K562 (cell line): ENCODE measurements at regions not wholly inside any gene's neighbourhood (a gene's known extent, or its start where the extent isn't known, plus 50 kb on each side); places are given as distances from the start of the nearest gene placed in this dataset.
A peak's percentile ranks its signal among the peaks of the same experiment; 100 is the strongest.

Experiments used
- ATAC-seq: fragments of 200-7000 bp; cut with Tn5 transposase; 3 replicates; pipeline ENCODE4 v1.9.1; 2020; ENCODE audit warnings: moderate library complexity
- BruUV-seq: library from RNA; stranded (reverse); fragments of 400-500 nt; replicated peaks from 2 replicates; lab custom pipeline; 2021; lab: Mats Ljungman, UMichigan
- CTCF ChIA-PET: fragments of 300-600 bp; formaldehyde crosslinking; extraction: SDS; loops from one replicate; lab custom pipeline; 2021; ENCODE audit warnings: low intra/inter-chr PET ratio; lab: Yijun Ruan, JAX
- POLR2A ChIA-PET: fragments of 300-600, 350-650 bp; sonication (Branson Sonifier 250); formaldehyde crosslinking; extraction: SDS; loops from one replicate; lab custom pipeline; 2021; ENCODE audit warnings: antibody characterized with exemption, inconsistent platforms; lab: Yijun Ruan, JAX
- DNase-seq, 4 experiments: peaks; one replicate each; pipeline versions ENCODE4 v3.0.0 to v3.0.0-alpha.2; 2011 to 2018; ENCODE audit warnings: low spot score in 3 of 4, mixed read lengths in 3 of 4; ENCODE audit errors: extremely low read depth in 1 of 4
- FAIRE-seq: peaks from 2 replicates; lab custom pipeline; 2011; peaks lifted over from hg19 to GRCh38; lab: Jason Lieb, UNC
- H2AFZ ChIP-seq: 2 replicates; pipeline ENCODE4 v1.6.0; 2011; ENCODE audit warnings: low read depth, low read length, control low read depth, inconsistent platforms
- H3K27ac ChIP-seq: fragments of 200-600 bp; 3 replicates; pipeline ENCODE4 v1.8.0; 2011; ENCODE audit warnings: low read depth, mild to moderate bottlenecking, control low read depth, inconsistent platforms, low read length, moderate library complexity, mixed read lengths; ENCODE audit errors: extremely low read depth
- H3K27me3 ChIP-seq, 2 experiments: fragments of 300-600 bp in 1 of 2; 2 replicates in 1 of 2; 3 replicates in 1 of 2; pipeline versions ENCODE4 v1.6.0 to v1.8.0; 2011; ENCODE audit warnings: inconsistent platforms in 2 of 2, low read length in 2 of 2, mild to moderate bottlenecking in 1 of 2, mixed read lengths in 1 of 2, moderate library complexity in 1 of 2; ENCODE audit not compliant: control insufficient read depth in 2 of 2, insufficient read depth in 2 of 2
- H3K36me3 ChIP-seq: fragments of 300-600 bp; 3 replicates; pipeline ENCODE4 v1.8.0; 2011; ENCODE audit warnings: mild to moderate bottlenecking, low read length, inconsistent platforms; ENCODE audit not compliant: control insufficient read depth, insufficient read depth
- H3K4me1 ChIP-seq, 2 experiments: fragments of 200-600 bp in 1 of 2; replicated peaks in 1 of 2; 2 replicates in 1 of 2; 3 replicates in 1 of 2; pipeline versions ENCODE4 v1.5.1 to v1.8.0; 2011; ENCODE audit warnings: inconsistent platforms in 2 of 2, low read length in 2 of 2, mild to moderate bottlenecking in 1 of 2, mixed read lengths in 1 of 2, moderate library complexity in 1 of 2; ENCODE audit not compliant: control insufficient read depth in 2 of 2, insufficient read depth in 2 of 2
- H3K4me2 ChIP-seq: 2 replicates; pipeline ENCODE4 v1.6.1; 2011; ENCODE audit warnings: low read length, control low read depth, inconsistent platforms, mixed read lengths; ENCODE audit not compliant: insufficient read depth
- H3K4me3 ChIP-seq: fragments of 200-600 bp; sonication (generic), shearing (Covaris generic); 2 replicates; pipeline ENCODE4 v1.5.1; 2016; ENCODE audit warnings: control low read depth, inconsistent platforms
- H3K79me2 ChIP-seq: fragments of 200-600 bp; 3 replicates; pipeline ENCODE4 v1.8.0; 2011; ENCODE audit warnings: low read length, inconsistent platforms; ENCODE audit not compliant: control insufficient read depth, insufficient read depth
- H3K9ac ChIP-seq, 2 experiments: 2 replicates each; pipeline versions ENCODE4 v1.6.0 to v1.6.1; 2011; ENCODE audit warnings: low read depth in 2 of 2, low read length in 2 of 2, control low read depth in 1 of 2, inconsistent platforms in 1 of 2, mild to moderate bottlenecking in 1 of 2, mixed read lengths in 1 of 2; ENCODE audit not compliant: insufficient read depth in 1 of 2
- H3K9me1 ChIP-seq: one replicate; pipeline ENCODE4 v1.6.0; 2011; ENCODE audit warnings: inconsistent platforms, mild to moderate bottlenecking, low read length, moderate library complexity; ENCODE audit not compliant: control insufficient read depth, insufficient read depth
- H3K9me3 ChIP-seq: replicated peaks from 2 replicates; pipeline ENCODE4 v1.5.1; 2011; ENCODE audit warnings: low read depth, low read length, inconsistent platforms; ENCODE audit not compliant: control insufficient read depth, insufficient read depth
- H4K20me1 ChIP-seq: replicated peaks from 2 replicates; pipeline ENCODE4 v1.6.1; 2011; ENCODE audit warnings: low read length, inconsistent platforms, mixed read lengths; ENCODE audit not compliant: control insufficient read depth, insufficient read depth
- FOXK2 ChIP-seq, 2 experiments: fragments of 450-650 bp; IDR thresholded peaks in 1 of 2; conservative IDR thresholded peaks in 1 of 2; 2 replicates each; pipeline ENCODE4 v1.6.1; 2016; ENCODE audit warnings: low read depth in 2 of 2, mild to moderate bottlenecking in 1 of 2
- POLR2A ChIP-seq: fragments of 450-650 bp; conservative IDR thresholded peaks from 2 replicates; pipeline ENCODE4 v1.6.1; 2016
- PPARD ChIP-seq: fragments of 250-450 bp; sonication (Bioruptor Pico); IDR thresholded peaks from 2 replicates; pipeline ENCODE4 v1.8.0; 2022; ENCODE audit warnings: inconsistent platforms, mild to moderate bottlenecking, moderate library complexity
- WGBS: fragments of 100-300 bp; shearing (Covaris generic); methylation state at CpG from one replicate; pipeline ENCODE4 v1.1.6; 2016; ENCODE audit warnings: low coverage, mixed read lengths; ENCODE audit not compliant: insufficient coverage; ENCODE audit errors: missing lambda C conversion rate; 5-methylcytosine and 5-hydroxymethylcytosine counted together
- in situ Hi-C: fragments of 300-500 bp; cut with MboI; formaldehyde crosslinking; loops from 4 replicates; pipeline ENCODE4 v1.15.0; 2018; ENCODE audit warnings: inconsistent platforms, mixed read lengths
- intact Hi-C: fragments of 100-400 bp; cut with micrococcal nuclease; formaldehyde crosslinking; loops from 2 replicates; pipeline ENCODE4 v1.14.2; 2022
- TF ChIP-seq, protein P1 (sequence below): fragments of 450-650 bp; formaldehyde crosslinking; IDR thresholded peaks from 2 replicates; pipeline ENCODE4 v1.4.0; 2022; ENCODE audit warnings: mild to moderate bottlenecking, moderate library complexity
- TF ChIP-seq, protein P2 (sequence below), 2 experiments: fragments of 450-650 bp in 1 of 2; IDR thresholded peaks; 2 replicates each; pipeline ENCODE4 v1.6.1; 2011 to 2017; ENCODE audit warnings: low read depth in 2 of 2, antibody characterized with exemption in 1 of 2, borderline replicate concordance in 1 of 2, low read length in 1 of 2, mild to moderate bottlenecking in 1 of 2, mixed read lengths in 1 of 2; ENCODE audit not compliant: control insufficient read depth in 1 of 2
- TF ChIP-seq, protein P3 (sequence below): fragments of 450-650 bp; IDR thresholded peaks from one replicate; pipeline ENCODE4 v1.6.1; 2018; ENCODE audit warnings: mild to moderate bottlenecking, moderate library complexity; ENCODE audit not compliant: partially characterized antibody
- TF ChIP-seq, protein P4 (sequence below), 2 experiments: fragments of 450-650 bp in 1 of 2; sonication (generic) in 1 of 2; formaldehyde crosslinking in 1 of 2; IDR thresholded peaks in 1 of 2; conservative IDR thresholded peaks in 1 of 2; 2 replicates each; pipeline versions ENCODE4 v1.6.1 to v1.8.1; 2016 to 2023; ENCODE audit warnings: mild to moderate bottlenecking in 2 of 2, moderate library complexity in 2 of 2, inconsistent platforms in 1 of 2, missing genetic modification reagents in 1 of 2
- TF ChIP-seq, protein P5 (sequence below): fragments of 450-650 bp; IDR thresholded peaks from 2 replicates; pipeline ENCODE4 v1.6.1; 2017; ENCODE audit warnings: antibody characterized with exemption, mild to moderate bottlenecking

DNA sequence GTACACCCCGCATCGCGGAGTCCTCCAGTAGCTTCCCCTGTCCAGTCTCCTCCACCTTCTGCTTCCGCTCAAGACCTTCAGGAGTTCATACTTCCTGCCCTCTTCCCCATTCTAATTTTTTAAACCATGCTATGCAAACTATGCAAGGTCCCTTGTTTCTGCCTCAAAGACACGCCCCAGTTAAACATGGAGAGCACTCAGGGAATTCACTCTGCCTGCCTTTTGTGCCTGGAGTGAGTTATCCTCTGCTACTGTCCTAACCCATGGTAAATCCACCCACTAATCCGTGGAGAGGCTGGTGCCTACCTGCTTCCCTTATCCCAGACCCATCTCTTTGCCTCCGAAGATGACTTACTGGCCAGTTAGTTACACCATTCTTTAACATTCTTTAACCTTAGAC lies 473.7 kb upstream of the JARID2 start (continued):
- TF ChIP-seq, protein P1, sequence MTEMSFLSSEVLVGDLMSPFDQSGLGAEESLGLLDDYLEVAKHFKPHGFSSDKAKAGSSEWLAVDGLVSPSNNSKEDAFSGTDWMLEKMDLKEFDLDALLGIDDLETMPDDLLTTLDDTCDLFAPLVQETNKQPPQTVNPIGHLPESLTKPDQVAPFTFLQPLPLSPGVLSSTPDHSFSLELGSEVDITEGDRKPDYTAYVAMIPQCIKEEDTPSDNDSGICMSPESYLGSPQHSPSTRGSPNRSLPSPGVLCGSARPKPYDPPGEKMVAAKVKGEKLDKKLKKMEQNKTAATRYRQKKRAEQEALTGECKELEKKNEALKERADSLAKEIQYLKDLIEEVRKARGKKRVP (CRISPR knock-in tag), result no peak

DNA sequence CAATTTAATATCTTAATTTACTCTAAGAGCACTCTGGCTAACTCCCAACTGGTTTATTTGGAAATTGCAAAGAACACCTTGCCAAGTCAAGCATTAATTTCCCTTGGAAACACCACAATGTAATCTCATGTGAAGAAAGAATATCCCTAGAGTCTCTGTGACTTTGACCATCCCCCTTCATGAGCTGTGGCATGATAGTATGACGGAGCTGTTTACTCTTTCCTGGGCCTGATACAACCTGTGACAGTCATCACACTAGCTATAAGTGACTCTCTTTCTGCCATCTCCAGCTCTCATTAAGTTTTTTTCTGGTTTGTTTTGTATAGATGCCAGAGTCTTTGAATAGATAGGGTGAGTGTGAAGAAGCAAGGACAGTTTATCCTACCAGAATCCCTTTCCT lies 470.3 kb upstream of the JARID2 start:
- BruUV-seq, result no TSS peak
- peak overlapping the region; percentile 59; the same call in 1 of the 2 replicates for H3K4me2 ChIP-seq
- in situ Hi-C loops, result no loop called here
- no peak overlapping the region for H3K27ac ChIP-seq
- 41% methylated on average over 1 of the region's 1 CpG for WGBS
- POLR2A ChIA-PET, result interaction anchor here (1.0 kb wide), 2 partner anchors 58 to 243 kb away, joined by 3 to 4 read pairs; no protein-coding TSS in a partner anchor
- no peaks in the 10 kb centered on the region for H3K9me3 ChIP-seq
- no peaks in the 10 kb centered on the region for H3K36me3 ChIP-seq
- FAIRE-seq (no peak), DNase-seq (no peak), ATAC-seq (peak; percentile 14; the same call in 1 of the 3 replicates)
- no peaks in the 10 kb centered on the region for H4K20me1 ChIP-seq
- H3K9me1 ChIP-seq, result no peaks in the 10 kb centered on the region
- no peaks in the 10 kb centered on the region for H3K79me2 ChIP-seq
- H3K27me3 ChIP-seq, result no peaks in the 10 kb centered on the region
- H3K9ac ChIP-seq, result no peak overlapping the region
- peak overlapping the region; percentile 7; the same call in 1 of the 2 replicates for H2AFZ ChIP-seq
- intact Hi-C loops, result no loop called here
- H3K4me3 ChIP-seq, result no peak overlapping the region
- peaks cover 7 to 29% of the 10 kb centered on the region in 2 experiments; a peak in 4 of 5 replicates for H3K4me1 ChIP-seq
- CTCF ChIA-PET, result no interaction called here
- TF ChIP-seq, protein P2, sequence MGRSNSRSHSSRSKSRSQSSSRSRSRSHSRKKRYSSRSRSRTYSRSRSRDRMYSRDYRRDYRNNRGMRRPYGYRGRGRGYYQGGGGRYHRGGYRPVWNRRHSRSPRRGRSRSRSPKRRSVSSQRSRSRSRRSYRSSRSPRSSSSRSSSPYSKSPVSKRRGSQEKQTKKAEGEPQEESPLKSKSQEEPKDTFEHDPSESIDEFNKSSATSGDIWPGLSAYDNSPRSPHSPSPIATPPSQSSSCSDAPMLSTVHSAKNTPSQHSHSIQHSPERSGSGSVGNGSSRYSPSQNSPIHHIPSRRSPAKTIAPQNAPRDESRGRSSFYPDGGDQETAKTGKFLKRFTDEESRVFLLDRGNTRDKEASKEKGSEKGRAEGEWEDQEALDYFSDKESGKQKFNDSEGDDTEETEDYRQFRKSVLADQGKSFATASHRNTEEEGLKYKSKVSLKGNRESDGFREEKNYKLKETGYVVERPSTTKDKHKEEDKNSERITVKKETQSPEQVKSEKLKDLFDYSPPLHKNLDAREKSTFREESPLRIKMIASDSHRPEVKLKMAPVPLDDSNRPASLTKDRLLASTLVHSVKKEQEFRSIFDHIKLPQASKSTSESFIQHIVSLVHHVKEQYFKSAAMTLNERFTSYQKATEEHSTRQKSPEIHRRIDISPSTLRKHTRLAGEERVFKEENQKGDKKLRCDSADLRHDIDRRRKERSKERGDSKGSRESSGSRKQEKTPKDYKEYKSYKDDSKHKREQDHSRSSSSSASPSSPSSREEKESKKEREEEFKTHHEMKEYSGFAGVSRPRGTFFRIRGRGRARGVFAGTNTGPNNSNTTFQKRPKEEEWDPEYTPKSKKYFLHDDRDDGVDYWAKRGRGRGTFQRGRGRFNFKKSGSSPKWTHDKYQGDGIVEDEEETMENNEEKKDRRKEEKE (IDR thresholded peaks at IDR 0.05; ENCODE audit: borderline replicate concordance in 1 of 2, control insufficient read depth in 1 of 2, low read depth in 2 of 2, low read length in 1 of 2), result no peak
- TF ChIP-seq POLR2A, result no peak
- TF ChIP-seq, protein P3, sequence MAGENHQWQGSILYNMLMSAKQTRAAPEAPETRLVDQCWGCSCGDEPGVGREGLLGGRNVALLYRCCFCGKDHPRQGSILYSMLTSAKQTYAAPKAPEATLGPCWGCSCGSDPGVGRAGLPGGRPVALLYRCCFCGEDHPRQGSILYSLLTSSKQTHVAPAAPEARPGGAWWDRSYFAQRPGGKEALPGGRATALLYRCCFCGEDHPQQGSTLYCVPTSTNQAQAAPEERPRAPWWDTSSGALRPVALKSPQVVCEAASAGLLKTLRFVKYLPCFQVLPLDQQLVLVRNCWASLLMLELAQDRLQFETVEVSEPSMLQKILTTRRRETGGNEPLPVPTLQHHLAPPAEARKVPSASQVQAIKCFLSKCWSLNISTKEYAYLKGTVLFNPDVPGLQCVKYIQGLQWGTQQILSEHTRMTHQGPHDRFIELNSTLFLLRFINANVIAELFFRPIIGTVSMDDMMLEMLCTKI, result no peak
- peak in 1 of 2 experiments; percentile 22; a peak in 1 of 4 replicates for TF ChIP-seq FOXK2 (conservative IDR thresholded peaks at IDR 0.05 in 1 of 2, IDR thresholded peaks at IDR 0.05 in 1 of 2; ENCODE audit: low read depth in 2 of 2)
- TF ChIP-seq, protein P4, sequence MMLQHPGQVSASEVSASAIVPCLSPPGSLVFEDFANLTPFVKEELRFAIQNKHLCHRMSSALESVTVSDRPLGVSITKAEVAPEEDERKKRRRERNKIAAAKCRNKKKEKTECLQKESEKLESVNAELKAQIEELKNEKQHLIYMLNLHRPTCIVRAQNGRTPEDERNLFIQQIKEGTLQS (IDR thresholded peaks at IDR 0.05), result peak; percentile 32; the same call in 1 of the 2 replicates
- TF ChIP-seq, protein P4 (CRISPR knock-in tag; conservative IDR thresholded peaks at IDR 0.05), result no peak
- TF ChIP-seq, protein P5, sequence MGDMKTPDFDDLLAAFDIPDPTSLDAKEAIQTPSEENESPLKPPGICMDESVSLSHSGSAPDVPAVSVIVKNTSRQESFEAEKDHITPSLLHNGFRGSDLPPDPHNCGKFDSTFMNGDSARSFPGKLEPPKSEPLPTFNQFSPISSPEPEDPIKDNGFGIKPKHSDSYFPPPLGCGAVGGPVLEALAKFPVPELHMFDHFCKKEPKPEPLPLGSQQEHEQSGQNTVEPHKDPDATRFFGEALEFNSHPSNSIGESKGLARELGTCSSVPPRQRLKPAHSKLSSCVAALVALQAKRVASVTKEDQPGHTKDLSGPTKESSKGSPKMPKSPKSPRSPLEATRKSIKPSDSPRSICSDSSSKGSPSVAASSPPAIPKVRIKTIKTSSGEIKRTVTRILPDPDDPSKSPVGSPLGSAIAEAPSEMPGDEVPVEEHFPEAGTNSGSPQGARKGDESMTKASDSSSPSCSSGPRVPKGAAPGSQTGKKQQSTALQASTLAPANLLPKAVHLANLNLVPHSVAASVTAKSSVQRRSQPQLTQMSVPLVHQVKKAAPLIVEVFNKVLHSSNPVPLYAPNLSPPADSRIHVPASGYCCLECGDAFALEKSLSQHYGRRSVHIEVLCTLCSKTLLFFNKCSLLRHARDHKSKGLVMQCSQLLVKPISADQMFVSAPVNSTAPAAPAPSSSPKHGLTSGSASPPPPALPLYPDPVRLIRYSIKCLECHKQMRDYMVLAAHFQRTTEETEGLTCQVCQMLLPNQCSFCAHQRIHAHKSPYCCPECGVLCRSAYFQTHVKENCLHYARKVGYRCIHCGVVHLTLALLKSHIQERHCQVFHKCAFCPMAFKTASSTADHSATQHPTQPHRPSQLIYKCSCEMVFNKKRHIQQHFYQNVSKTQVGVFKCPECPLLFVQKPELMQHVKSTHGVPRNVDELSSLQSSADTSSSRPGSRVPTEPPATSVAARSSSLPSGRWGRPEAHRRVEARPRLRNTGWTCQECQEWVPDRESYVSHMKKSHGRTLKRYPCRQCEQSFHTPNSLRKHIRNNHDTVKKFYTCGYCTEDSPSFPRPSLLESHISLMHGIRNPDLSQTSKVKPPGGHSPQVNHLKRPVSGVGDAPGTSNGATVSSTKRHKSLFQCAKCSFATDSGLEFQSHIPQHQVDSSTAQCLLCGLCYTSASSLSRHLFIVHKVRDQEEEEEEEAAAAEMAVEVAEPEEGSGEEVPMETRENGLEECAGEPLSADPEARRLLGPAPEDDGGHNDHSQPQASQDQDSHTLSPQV, result peak; percentile 49; the same call in 1 of the 2 replicates
- no peak for TF ChIP-seq PPARD (CRISPR knock-in tag)
